ENCODE measurements at regions not wholly inside any gene's neighbourhood (a gene's known extent, or its start where the extent isn't known, plus 50 kb on each side); places are given as distances from the start of the nearest gene placed in this dataset.

GRCh38 chr12:92395322-92395721 is 249.7 kb upstream of the BTG1 start (continued):
- TF ChIP-seq CHD2 (IDR thresholded peaks at IDR 0.05; ENCODE audit: borderline replicate concordance, low read depth, low read length) (no peak), NFIC (IDR thresholded peaks at IDR 0.05; ENCODE audit: low read depth, low read length) (no peak), RAD21 (IDR thresholded peaks at IDR 0.05; ENCODE audit: insufficient read depth, low read depth, low read length) (no peak), FOXK2 (IDR thresholded peaks at IDR 0.05) (no peak)

DNA sequence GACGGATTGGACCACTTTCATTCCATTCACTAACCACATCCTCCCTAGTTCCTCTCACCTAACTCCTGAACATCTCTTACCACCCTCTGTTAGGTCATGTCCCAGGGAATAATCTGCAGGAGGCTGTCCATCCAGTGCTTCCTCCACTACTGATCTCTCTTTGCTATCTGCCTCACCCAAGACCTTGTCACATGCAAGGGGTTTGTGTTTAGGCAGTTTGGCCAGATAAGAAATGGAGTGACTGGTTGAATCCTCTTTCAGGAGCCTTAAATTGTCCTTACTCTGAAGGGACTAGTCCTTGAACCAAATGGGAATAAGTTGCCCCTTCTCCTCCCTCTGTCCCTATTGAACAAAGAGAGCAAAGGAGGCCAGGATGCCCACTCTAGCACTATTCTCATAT is 249.2 kb upstream of the BTG1 start:
- CTCF ChIA-PET = no interaction called here
- TF ChIP-seq MEF2A (IDR thresholded peaks at IDR 0.05; ENCODE audit: insufficient read depth, low read depth, low read length) = no peak
- TF ChIP-seq SREBF1 (IDR thresholded peaks at IDR 0.05; ENCODE audit: low read length) = no peak
- TF ChIP-seq, protein P1, sequence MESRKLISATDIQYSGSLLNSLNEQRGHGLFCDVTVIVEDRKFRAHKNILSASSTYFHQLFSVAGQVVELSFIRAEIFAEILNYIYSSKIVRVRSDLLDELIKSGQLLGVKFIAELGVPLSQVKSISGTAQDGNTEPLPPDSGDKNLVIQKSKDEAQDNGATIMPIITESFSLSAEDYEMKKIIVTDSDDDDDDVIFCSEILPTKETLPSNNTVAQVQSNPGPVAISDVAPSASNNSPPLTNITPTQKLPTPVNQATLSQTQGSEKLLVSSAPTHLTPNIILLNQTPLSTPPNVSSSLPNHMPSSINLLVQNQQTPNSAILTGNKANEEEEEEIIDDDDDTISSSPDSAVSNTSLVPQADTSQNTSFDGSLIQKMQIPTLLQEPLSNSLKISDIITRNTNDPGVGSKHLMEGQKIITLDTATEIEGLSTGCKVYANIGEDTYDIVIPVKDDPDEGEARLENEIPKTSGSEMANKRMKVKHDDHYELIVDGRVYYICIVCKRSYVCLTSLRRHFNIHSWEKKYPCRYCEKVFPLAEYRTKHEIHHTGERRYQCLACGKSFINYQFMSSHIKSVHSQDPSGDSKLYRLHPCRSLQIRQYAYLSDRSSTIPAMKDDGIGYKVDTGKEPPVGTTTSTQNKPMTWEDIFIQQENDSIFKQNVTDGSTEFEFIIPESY (IDR thresholded peaks at IDR 0.05) = no peak
- TF ChIP-seq NFYA (IDR thresholded peaks at IDR 0.05; ENCODE audit: borderline replicate concordance, low read depth, low read length) = no peak
- TF ChIP-seq E2F8 (IDR thresholded peaks at IDR 0.05; ENCODE audit: low read depth, partially characterized antibody) = no peak
- TF ChIP-seq BMI1 (IDR thresholded peaks at IDR 0.05; ENCODE audit: borderline replicate concordance) = no peak
- TF ChIP-seq BHLHE40 (IDR thresholded peaks at IDR 0.05; ENCODE audit: borderline replicate concordance in 1 of 2, low read depth in 2 of 2, low read length in 1 of 2) = no peak
- TF ChIP-seq TCF12 (IDR thresholded peaks at IDR 0.05; ENCODE audit: low read depth, low read length) = no peak
- TF ChIP-seq MEF2B (IDR thresholded peaks at IDR 0.05; ENCODE audit: partially characterized antibody, poor library complexity, severe bottlenecking) = no peak
- TF ChIP-seq, protein P2, sequence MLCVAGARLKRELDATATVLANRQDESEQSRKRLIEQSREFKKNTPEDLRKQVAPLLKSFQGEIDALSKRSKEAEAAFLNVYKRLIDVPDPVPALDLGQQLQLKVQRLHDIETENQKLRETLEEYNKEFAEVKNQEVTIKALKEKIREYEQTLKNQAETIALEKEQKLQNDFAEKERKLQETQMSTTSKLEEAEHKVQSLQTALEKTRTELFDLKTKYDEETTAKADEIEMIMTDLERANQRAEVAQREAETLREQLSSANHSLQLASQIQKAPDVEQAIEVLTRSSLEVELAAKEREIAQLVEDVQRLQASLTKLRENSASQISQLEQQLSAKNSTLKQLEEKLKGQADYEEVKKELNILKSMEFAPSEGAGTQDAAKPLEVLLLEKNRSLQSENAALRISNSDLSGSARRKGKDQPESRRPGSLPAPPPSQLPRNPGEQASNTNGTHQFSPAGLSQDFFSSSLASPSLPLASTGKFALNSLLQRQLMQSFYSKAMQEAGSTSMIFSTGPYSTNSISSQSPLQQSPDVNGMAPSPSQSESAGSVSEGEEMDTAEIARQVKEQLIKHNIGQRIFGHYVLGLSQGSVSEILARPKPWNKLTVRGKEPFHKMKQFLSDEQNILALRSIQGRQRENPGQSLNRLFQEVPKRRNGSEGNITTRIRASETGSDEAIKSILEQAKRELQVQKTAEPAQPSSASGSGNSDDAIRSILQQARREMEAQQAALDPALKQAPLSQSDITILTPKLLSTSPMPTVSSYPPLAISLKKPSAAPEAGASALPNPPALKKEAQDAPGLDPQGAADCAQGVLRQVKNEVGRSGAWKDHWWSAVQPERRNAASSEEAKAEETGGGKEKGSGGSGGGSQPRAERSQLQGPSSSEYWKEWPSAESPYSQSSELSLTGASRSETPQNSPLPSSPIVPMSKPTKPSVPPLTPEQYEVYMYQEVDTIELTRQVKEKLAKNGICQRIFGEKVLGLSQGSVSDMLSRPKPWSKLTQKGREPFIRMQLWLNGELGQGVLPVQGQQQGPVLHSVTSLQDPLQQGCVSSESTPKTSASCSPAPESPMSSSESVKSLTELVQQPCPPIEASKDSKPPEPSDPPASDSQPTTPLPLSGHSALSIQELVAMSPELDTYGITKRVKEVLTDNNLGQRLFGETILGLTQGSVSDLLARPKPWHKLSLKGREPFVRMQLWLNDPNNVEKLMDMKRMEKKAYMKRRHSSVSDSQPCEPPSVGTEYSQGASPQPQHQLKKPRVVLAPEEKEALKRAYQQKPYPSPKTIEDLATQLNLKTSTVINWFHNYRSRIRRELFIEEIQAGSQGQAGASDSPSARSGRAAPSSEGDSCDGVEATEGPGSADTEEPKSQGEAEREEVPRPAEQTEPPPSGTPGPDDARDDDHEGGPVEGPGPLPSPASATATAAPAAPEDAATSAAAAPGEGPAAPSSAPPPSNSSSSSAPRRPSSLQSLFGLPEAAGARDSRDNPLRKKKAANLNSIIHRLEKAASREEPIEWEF (IDR thresholded peaks at IDR 0.05; ENCODE audit: insufficient replicate concordance, low read depth, low read length) = no peak

More for the DNA sequence above, 249.2 kb upstream of the BTG1 start:
- ChIA-PET RAD21 (ENCODE audit: unreplicated experiment) (no interaction called here), POLR2A (no interaction called here), SMC1A (ENCODE audit: uncharacterized antibody, unreplicated experiment) (interaction anchor here (1.1 kb wide), 1 partner anchor 32 kb away, joined by 3 read pairs; no protein-coding TSS in a partner anchor)
- DNase-seq (ENCODE audit: low read depth, low spot score) (no peak), ATAC-seq (no peak), FAIRE-seq (no peak)
- WGBS (ENCODE audit: insufficient coverage, insufficient replicate concordance, low lambda C conversion rate, missing lambda C conversion rate) = 100% methylated on average over 1 of the region's 1 CpG
- H3K27me3 ChIP-seq (replicated peaks in 1 of 2; ENCODE audit: control insufficient read depth in 2 of 2, insufficient read depth in 2 of 2, low read length in 1 of 2) = no peaks in the 10 kb centered on the region
- H3K4me2 ChIP-seq (ENCODE audit: control insufficient read depth, insufficient read depth) = no peak overlapping the region
- peaks cover 12% of the 10 kb centered on the region for H3K9me3 ChIP-seq (replicated peaks; ENCODE audit: control insufficient read depth, insufficient read depth, low read length)
- in situ Hi-C loops (cut with MboI) (no loop called here), intact Hi-C loops (cut with micrococcal nuclease; ENCODE audit: unreplicated experiment) (no loop called here)
- H4K20me1 ChIP-seq (ENCODE audit: control insufficient read depth, insufficient read depth) = no peaks in the 10 kb centered on the region
- no TSS peak for BruUV-seq (replicated peaks)
- no peaks in the 10 kb centered on the region for H3K36me3 ChIP-seq (ENCODE audit: control insufficient read depth in 2 of 2, insufficient read depth in 2 of 2, low read length in 1 of 2)
- no peak overlapping the region for H3K4me3 ChIP-seq
- H3K27ac ChIP-seq (ENCODE audit: control insufficient read depth, insufficient read depth) = no peak overlapping the region
- peaks cover 18% of the 10 kb centered on the region for H3K4me1 ChIP-seq (ENCODE audit: control insufficient read depth, insufficient read depth, low read length)
- H3K79me2 ChIP-seq (ENCODE audit: control insufficient read depth, insufficient read depth, low read length) = no peaks in the 10 kb centered on the region
- H3K9ac ChIP-seq (ENCODE audit: control insufficient read depth, insufficient read depth, low read length) = no peak overlapping the region
- H2AFZ ChIP-seq (ENCODE audit: control insufficient read depth, low read depth, low read length) = no peak overlapping the region

All from GM12878 (cell line).